Lower lobe of right lung (tissue), 2 donors: ENCODE measurements at regions not wholly inside any gene's neighbourhood (a gene's known extent, or its start where the extent isn't known, plus 50 kb on each side); places are given as distances from the start of the nearest gene placed in this dataset.
A peak's percentile ranks its signal among the peaks of the same experiment; 100 is the strongest.

ENCODE experiments used
- ATAC-seq, 2 donors: fragments of 200-7000 bp; cut with Tn5 transposase; one replicate each; pipeline ENCODE4 v1.9.1; 2020 to 2022; ENCODE audit warnings: mild to moderate bottlenecking in 2 of 2, moderate library complexity in 2 of 2
- DNase-seq: peaks from one replicate; pipeline ENCODE4 v3.0.0-alpha.2; 2020
- H3K27ac ChIP-seq: fragments of 200-600 bp; one replicate; pipeline ENCODE4 v1.8.0; 2022
- H3K27me3 ChIP-seq: fragments of 200-600 bp; one replicate; pipeline ENCODE4 v1.8.0; 2022; ENCODE audit warnings: low read depth
- H3K36me3 ChIP-seq: fragments of 200-600 bp; one replicate; pipeline ENCODE4 v1.8.0; 2022; ENCODE audit warnings: mild to moderate bottlenecking
- H3K4me1 ChIP-seq: fragments of 200-600 bp; one replicate; pipeline ENCODE4 v1.8.0; 2022
- H3K4me3 ChIP-seq: fragments of 200-600 bp; one replicate; pipeline ENCODE4 v1.8.0; 2022; ENCODE audit warnings: mild to moderate bottlenecking
- H3K9me3 ChIP-seq: fragments of 200-600 bp; one replicate; pipeline ENCODE4 v1.8.0; 2022
- intact Hi-C: fragments of 100-400 bp; cut with DNase I; formaldehyde crosslinking; loops from one replicate; pipeline ENCODE4 v1.11.0; 2022
- TF ChIP-seq, protein P1 (sequence below): fragments of 200-600 bp; IDR thresholded peaks from one replicate; pipeline ENCODE4 v1.8.0; 2022; ENCODE audit warnings: antibody characterized with exemption, mild to moderate bottlenecking
- donor health status: DM: no; HTN: yes; CAD: no; lungs with severe emphysema.

- H3K36me3 ChIP-seq, result no peaks in the 10 kb centered on the region
- intact Hi-C loops, result no loop called here
Measured at GRCh38 chr18:75133721-75134610, 75.0 kb downstream of the PTGR3 start.

GRCh38 chr18:75132931-75133525 is 75.9 kb downstream of the PTGR3 start:
- Histone ChIP-seq H3K4me1 (no peaks in the 10 kb centered on the region), H3K4me3 (no peak overlapping the region), H3K36me3 (no peaks in the 10 kb centered on the region), H3K9me3 (no peaks in the 10 kb centered on the region), H3K27ac (no peak overlapping the region), H3K27me3 (no peaks in the 10 kb centered on the region)
- DNase-seq, result no peak
- intact Hi-C loops, result no loop called here
- peak; percentile 29 to 56 for ATAC-seq
- TF ChIP-seq, protein P1, sequence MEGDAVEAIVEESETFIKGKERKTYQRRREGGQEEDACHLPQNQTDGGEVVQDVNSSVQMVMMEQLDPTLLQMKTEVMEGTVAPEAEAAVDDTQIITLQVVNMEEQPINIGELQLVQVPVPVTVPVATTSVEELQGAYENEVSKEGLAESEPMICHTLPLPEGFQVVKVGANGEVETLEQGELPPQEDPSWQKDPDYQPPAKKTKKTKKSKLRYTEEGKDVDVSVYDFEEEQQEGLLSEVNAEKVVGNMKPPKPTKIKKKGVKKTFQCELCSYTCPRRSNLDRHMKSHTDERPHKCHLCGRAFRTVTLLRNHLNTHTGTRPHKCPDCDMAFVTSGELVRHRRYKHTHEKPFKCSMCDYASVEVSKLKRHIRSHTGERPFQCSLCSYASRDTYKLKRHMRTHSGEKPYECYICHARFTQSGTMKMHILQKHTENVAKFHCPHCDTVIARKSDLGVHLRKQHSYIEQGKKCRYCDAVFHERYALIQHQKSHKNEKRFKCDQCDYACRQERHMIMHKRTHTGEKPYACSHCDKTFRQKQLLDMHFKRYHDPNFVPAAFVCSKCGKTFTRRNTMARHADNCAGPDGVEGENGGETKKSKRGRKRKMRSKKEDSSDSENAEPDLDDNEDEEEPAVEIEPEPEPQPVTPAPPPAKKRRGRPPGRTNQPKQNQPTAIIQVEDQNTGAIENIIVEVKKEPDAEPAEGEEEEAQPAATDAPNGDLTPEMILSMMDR, result no peak

More at GRCh38 chr18:75133721-75134610, 75.0 kb downstream of the PTGR3 start:
- ATAC-seq (no peak), DNase-seq (no peak)
- H3K27me3 ChIP-seq, result no peaks in the 10 kb centered on the region
- H3K9me3 ChIP-seq, result no peaks in the 10 kb centered on the region
- TF ChIP-seq, protein P1, result no peak
- no peaks in the 10 kb centered on the region for H3K4me1 ChIP-seq
- H3K4me3 ChIP-seq, result no peak overlapping the region
- no peak overlapping the region for H3K27ac ChIP-seq

DNA sequence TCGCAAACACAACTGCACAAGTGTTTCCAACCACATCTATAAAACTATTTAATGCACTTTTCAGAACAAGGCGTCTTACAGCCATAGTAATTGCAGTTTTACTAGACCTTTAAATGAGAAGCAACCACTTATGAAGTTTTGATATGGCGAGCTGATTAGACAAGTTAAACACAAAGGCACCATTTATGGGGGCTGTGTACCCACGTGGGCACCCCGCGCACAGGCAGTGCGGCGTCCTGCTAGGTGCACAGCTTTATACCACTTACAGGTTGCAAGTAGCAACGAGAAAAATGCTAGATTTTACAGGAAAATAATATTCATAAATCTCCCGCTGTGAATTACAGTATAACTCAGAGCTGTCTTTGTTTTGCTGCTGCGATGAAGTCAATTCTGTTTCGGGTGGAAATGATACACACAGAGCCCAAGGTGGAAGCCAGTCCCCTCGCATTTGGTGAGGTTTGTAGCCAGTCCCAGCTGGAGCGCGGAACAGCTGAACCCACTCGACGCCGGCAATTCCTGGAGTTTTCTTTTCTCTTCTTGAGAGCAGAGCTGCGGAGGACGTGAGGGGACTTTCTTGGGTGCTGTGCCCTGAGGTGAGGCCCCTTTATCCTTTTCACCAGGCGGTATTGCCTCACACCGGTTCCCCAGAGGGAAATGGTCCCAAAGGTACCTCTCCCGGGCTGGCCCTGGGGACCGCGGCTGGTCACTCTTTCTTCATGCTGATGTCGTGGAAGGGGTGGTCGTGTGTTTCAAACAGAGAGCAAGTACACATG is 76.7 kb downstream of the PTGR3 start:
- DNase-seq (no peak), ATAC-seq (no peak)
- TF ChIP-seq, protein P1, result no peak
- Histone ChIP-seq H3K4me3 (no peak overlapping the region), H3K9me3 (no peaks in the 10 kb centered on the region), H3K4me1 (no peaks in the 10 kb centered on the region), H3K36me3 (no peaks in the 10 kb centered on the region), H3K27ac (no peak overlapping the region), H3K27me3 (no peaks in the 10 kb centered on the region)
- intact Hi-C loops, result no loop called here

DNA sequence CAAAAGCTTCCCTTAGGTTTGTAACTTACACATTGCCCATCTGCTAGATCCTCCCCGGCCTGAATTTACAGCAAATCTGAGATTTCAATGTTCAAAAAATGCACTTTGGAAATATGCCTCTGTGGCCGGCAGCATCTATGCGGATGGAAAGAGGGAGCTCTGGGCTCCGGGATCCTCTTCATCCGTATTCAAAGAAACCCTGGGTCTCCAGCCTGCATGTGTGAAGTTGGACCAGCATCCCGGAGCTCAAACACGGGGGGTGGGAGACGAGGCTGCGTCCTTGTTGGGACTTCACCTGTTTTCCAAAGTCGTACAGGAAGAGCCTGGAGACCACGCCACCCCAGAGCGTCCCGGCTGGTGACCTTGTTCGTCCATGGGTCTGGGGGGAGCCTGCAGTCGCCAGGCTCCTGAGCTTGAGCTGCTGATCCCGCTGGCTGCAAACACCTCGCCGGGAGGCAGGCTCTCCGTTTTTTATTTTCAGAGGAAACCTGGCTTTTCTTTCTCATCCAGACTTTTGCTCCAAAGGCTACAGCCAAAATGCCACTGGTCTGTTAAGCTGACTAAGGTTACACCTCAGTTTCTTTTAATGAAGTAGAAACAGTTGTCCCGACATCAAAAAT is 77.4 kb downstream of the PTGR3 start:
- intact Hi-C loops, result no loop called here
- Histone ChIP-seq H3K27ac (no peak overlapping the region), H3K36me3 (no peaks in the 10 kb centered on the region), H3K9me3 (no peaks in the 10 kb centered on the region), H3K27me3 (no peaks in the 10 kb centered on the region), H3K4me3 (no peak overlapping the region), H3K4me1 (no peaks in the 10 kb centered on the region)
- TF ChIP-seq, protein P1, result no peak
- DNase-seq, result no peak
- no peak for ATAC-seq
